ENCODE measurements at regions not wholly inside any gene's neighbourhood (a gene's known extent, or its start where the extent isn't known, plus 50 kb on each side); places are given as distances from the start of the nearest gene placed in this dataset.

- Histone ChIP-seq H3K27ac (ENCODE audit: low read depth, low read length, poor library complexity, severe bottlenecking) (no peak overlapping the region), H3K4me3 (ENCODE audit: low read depth, low read length, poor library complexity, severe bottlenecking) (no peak overlapping the region), H3K79me2 (ENCODE audit: insufficient read depth, low read depth, low read length) (no peaks in the 10 kb centered on the region), H3K4me2 (ENCODE audit: low read length) (no peak overlapping the region), H2AFZ (ENCODE audit: low read length) (no peak overlapping the region), H4K20me1 (ENCODE audit: insufficient read depth, low read length) (no peaks in the 10 kb centered on the region), H3K9me3 (ENCODE audit: low read length) (no peaks in the 10 kb centered on the region), H3K36me3 (ENCODE audit: insufficient read depth, low read length) (no peaks in the 10 kb centered on the region), H3K4me1 (ENCODE audit: insufficient read depth, low read length, poor library complexity, severe bottlenecking) (no peaks in the 10 kb centered on the region), H3K9me2 (ENCODE audit: insufficient read depth, low read length) (no peaks in the 10 kb centered on the region)
- BruUV-seq (replicated peaks) = no TSS peak
- POLR2A ChIA-PET = no interaction called here
- no peak for DNase-seq (ENCODE audit: low spot score)
- no peak for TF ChIP-seq CTCF (conservative IDR thresholded peaks at IDR 0.05; ENCODE audit: low read length)
- TF ChIP-seq EZH2phosphoT487 (IDR thresholded peaks at IDR 0.05; ENCODE audit: borderline replicate concordance, low read depth, low read length) = no peak
- CTCF ChIA-PET (ENCODE audit: unreplicated experiment) = no interaction called here
- intact Hi-C loops (cut with micrococcal nuclease; ENCODE audit: unreplicated experiment) = no loop called here
These were observed 416.1 kb downstream of the TMEM38B start for GRCh38 chr9:106110483-106110882.

GRCh38 chr9:106111039-106111730 lies 416.8 kb downstream of the TMEM38B start:
- no peaks in the 10 kb centered on the region for H4K20me1 ChIP-seq (ENCODE audit: insufficient read depth, low read length)
- POLR2A ChIA-PET = no interaction called here
- no peaks in the 10 kb centered on the region for H3K9me3 ChIP-seq (ENCODE audit: low read length)
- H3K79me2 ChIP-seq (ENCODE audit: insufficient read depth, low read depth, low read length) = no peaks in the 10 kb centered on the region
- no peak for DNase-seq (ENCODE audit: low spot score)
- no peak overlapping the region for H2AFZ ChIP-seq (ENCODE audit: low read length)
- H3K9me2 ChIP-seq (ENCODE audit: insufficient read depth, low read length) = no peaks in the 10 kb centered on the region
- intact Hi-C loops (cut with micrococcal nuclease; ENCODE audit: unreplicated experiment) = no loop called here
- CTCF ChIA-PET (ENCODE audit: unreplicated experiment) = no interaction called here
- H3K36me3 ChIP-seq (ENCODE audit: insufficient read depth, low read length) = no peaks in the 10 kb centered on the region
- H3K4me3 ChIP-seq (ENCODE audit: low read depth, low read length, poor library complexity, severe bottlenecking) = no peak overlapping the region
- no peak overlapping the region for H3K27ac ChIP-seq (ENCODE audit: low read depth, low read length, poor library complexity, severe bottlenecking)
- no TSS peak for BruUV-seq (replicated peaks)
- H3K4me2 ChIP-seq (ENCODE audit: low read length) = no peak overlapping the region
- no peak for TF ChIP-seq CTCF (conservative IDR thresholded peaks at IDR 0.05; ENCODE audit: low read length)
- no peak for TF ChIP-seq EZH2phosphoT487 (IDR thresholded peaks at IDR 0.05; ENCODE audit: borderline replicate concordance, low read depth, low read length)
- H3K4me1 ChIP-seq (ENCODE audit: insufficient read depth, low read length, poor library complexity, severe bottlenecking) = no peaks in the 10 kb centered on the region

GRCh38 chr9:106112935-106113334 lies 418.6 kb downstream of the TMEM38B start:
- no peaks in the 10 kb centered on the region for H3K9me3 ChIP-seq (ENCODE audit: low read length)
- no peak for TF ChIP-seq CTCF (conservative IDR thresholded peaks at IDR 0.05; ENCODE audit: low read length)
- TF ChIP-seq EZH2phosphoT487 (IDR thresholded peaks at IDR 0.05; ENCODE audit: borderline replicate concordance, low read depth, low read length) = no peak
- no peaks in the 10 kb centered on the region for H3K79me2 ChIP-seq (ENCODE audit: insufficient read depth, low read depth, low read length)
- H4K20me1 ChIP-seq (ENCODE audit: insufficient read depth, low read length) = no peaks in the 10 kb centered on the region
- no peak overlapping the region for H3K27ac ChIP-seq (ENCODE audit: low read depth, low read length, poor library complexity, severe bottlenecking)
- no peak overlapping the region for H2AFZ ChIP-seq (ENCODE audit: low read length)
- H3K9me2 ChIP-seq (ENCODE audit: insufficient read depth, low read length) = no peaks in the 10 kb centered on the region
- no peak overlapping the region for H3K4me2 ChIP-seq (ENCODE audit: low read length)
- intact Hi-C loops (cut with micrococcal nuclease; ENCODE audit: unreplicated experiment) = no loop called here
- DNase-seq (ENCODE audit: low spot score) = no peak
- H3K4me3 ChIP-seq (ENCODE audit: low read depth, low read length, poor library complexity, severe bottlenecking) = no peak overlapping the region
- POLR2A ChIA-PET = interaction anchor here (0.6 to 1.0 kb wide), 4 partner anchors 34 to 1386 kb away, joined by 3 to 15 read pairs (median 4); no protein-coding TSS in a partner anchor
- CTCF ChIA-PET (ENCODE audit: unreplicated experiment) = no interaction called here
- no peaks in the 10 kb centered on the region for H3K4me1 ChIP-seq (ENCODE audit: insufficient read depth, low read length, poor library complexity, severe bottlenecking)
- no peaks in the 10 kb centered on the region for H3K36me3 ChIP-seq (ENCODE audit: insufficient read depth, low read length)
- BruUV-seq (replicated peaks) = no TSS peak
